SJCRH30 (cell line): ENCODE measurements at regions not wholly inside any gene's neighbourhood (a gene's known extent, or its start where the extent isn't known, plus 50 kb on each side); places are given as distances from the start of the nearest gene placed in this dataset.
A peak's percentile ranks its signal among the peaks of the same experiment; 100 is the strongest.

Experiments
- DNase-seq, 2 experiments: peaks; one replicate each; pipeline ENCODE4 v3.0.0-alpha.2; 2015 to 2020
- H3K27ac ChIP-seq: fragments of 250-450 bp; sonication (Bioruptor Pico); 2 replicates; pipeline ENCODE4 v1.5.1; 2020; ENCODE audit warnings: mild to moderate bottlenecking, moderate library complexity
- H3K27me3 ChIP-seq: fragments of 250-450 bp; sonication (Bioruptor Pico); 2 replicates; pipeline ENCODE4 v1.5.1; 2020; ENCODE audit warnings: mild to moderate bottlenecking, moderate library complexity
- H3K36me3 ChIP-seq: fragments of 250-450 bp; sonication (Bioruptor Pico); 2 replicates; pipeline ENCODE4 v1.5.1; 2020; ENCODE audit warnings: mild to moderate bottlenecking, moderate library complexity
- H3K4me1 ChIP-seq: fragments of 250-450 bp; sonication (Bioruptor Pico); 2 replicates; pipeline ENCODE4 v1.5.1; 2020; ENCODE audit warnings: mild to moderate bottlenecking, moderate library complexity
- H3K4me3 ChIP-seq: fragments of 250-450 bp; sonication (Bioruptor Pico); 2 replicates; pipeline ENCODE4 v1.5.1; 2020; ENCODE audit warnings: mild to moderate bottlenecking, moderate library complexity
- H3K9me3 ChIP-seq: fragments of 250-450 bp; sonication (Bioruptor Pico); replicated peaks from 2 replicates; pipeline ENCODE4 v1.5.1; 2020; ENCODE audit warnings: mild to moderate bottlenecking, moderate library complexity

- Histone ChIP-seq H3K4me3 (no peak overlapping the region), H3K9me3 (no peaks in the 10 kb centered on the region), H3K36me3 (no peaks in the 10 kb centered on the region), H3K27ac (no peak overlapping the region), H3K27me3 (no peaks in the 10 kb centered on the region; the same call in 1 of the 2 replicates), H3K4me1 (no peaks in the 10 kb centered on the region)
- DNase-seq, result no peak
These were observed 169.2 kb downstream of the GRIN2B start for GRCh38 chr12:13812168-13812567.

- no peak overlapping the region for H3K27ac ChIP-seq
- DNase-seq, result no peak
- no peak overlapping the region for H3K4me3 ChIP-seq
- no peaks in the 10 kb centered on the region; the same call in 1 of the 2 replicates for H3K27me3 ChIP-seq
- no peaks in the 10 kb centered on the region for H3K9me3 ChIP-seq
- no peaks in the 10 kb centered on the region for H3K36me3 ChIP-seq
- H3K4me1 ChIP-seq, result no peaks in the 10 kb centered on the region
These were observed 170.3 kb downstream of the GRIN2B start for GRCh38 chr12:13811061-13811460.

- DNase-seq, result no peak
- Histone ChIP-seq H3K9me3 (no peaks in the 10 kb centered on the region), H3K36me3 (no peaks in the 10 kb centered on the region), H3K4me1 (no peaks in the 10 kb centered on the region), H3K27me3 (no peaks in the 10 kb centered on the region), H3K4me3 (no peak overlapping the region), H3K27ac (no peak overlapping the region)
These were observed 176.4 kb downstream of the GRIN2B start for GRCh38 chr12:13805041-13805440.

GRCh38 chr12:13801543-13801942 lies 179.9 kb downstream of the GRIN2B start:
- DNase-seq, result no peak
- H3K27me3 ChIP-seq, result no peaks in the 10 kb centered on the region
- H3K9me3 ChIP-seq, result no peaks in the 10 kb centered on the region
- no peaks in the 10 kb centered on the region for H3K4me1 ChIP-seq
- no peaks in the 10 kb centered on the region for H3K36me3 ChIP-seq
- H3K4me3 ChIP-seq, result no peak overlapping the region
- H3K27ac ChIP-seq, result no peak overlapping the region

GRCh38 chr12:13799574-13799973 lies 181.8 kb downstream of the GRIN2B start:
- no peak overlapping the region for H3K4me3 ChIP-seq
- DNase-seq, result no peak
- no peak overlapping the region for H3K27ac ChIP-seq
- no peaks in the 10 kb centered on the region for H3K9me3 ChIP-seq
- H3K4me1 ChIP-seq, result no peaks in the 10 kb centered on the region
- H3K27me3 ChIP-seq, result no peaks in the 10 kb centered on the region
- H3K36me3 ChIP-seq, result no peaks in the 10 kb centered on the region

GRCh38 chr12:13798162-13798561 lies 183.2 kb downstream of the GRIN2B start:
- Histone ChIP-seq H3K27ac (no peak overlapping the region), H3K27me3 (no peaks in the 10 kb centered on the region), H3K36me3 (no peaks in the 10 kb centered on the region), H3K4me3 (no peak overlapping the region), H3K9me3 (no peaks in the 10 kb centered on the region), H3K4me1 (no peaks in the 10 kb centered on the region)
- no peak for DNase-seq

GRCh38 chr12:13794706-13795105 lies 186.7 kb downstream of the GRIN2B start:
- no peaks in the 10 kb centered on the region for H3K27me3 ChIP-seq
- H3K36me3 ChIP-seq, result no peaks in the 10 kb centered on the region
- no peaks in the 10 kb centered on the region for H3K9me3 ChIP-seq
- no peak overlapping the region for H3K4me3 ChIP-seq
- no peaks in the 10 kb centered on the region for H3K4me1 ChIP-seq
- DNase-seq, result no peak
- no peak overlapping the region for H3K27ac ChIP-seq

- no peak for DNase-seq
- no peaks in the 10 kb centered on the region for H3K27me3 ChIP-seq
- no peak overlapping the region for H3K27ac ChIP-seq
- no peaks in the 10 kb centered on the region for H3K9me3 ChIP-seq
- no peak overlapping the region for H3K4me3 ChIP-seq
- no peaks in the 10 kb centered on the region for H3K36me3 ChIP-seq
- no peaks in the 10 kb centered on the region for H3K4me1 ChIP-seq
These were observed 191.1 kb downstream of the GRIN2B start for GRCh38 chr12:13790317-13790716.

GRCh38 chr12:13788626-13789025 lies 192.8 kb downstream of the GRIN2B start:
- Histone ChIP-seq H3K27ac (no peak overlapping the region), H3K4me3 (no peak overlapping the region), H3K27me3 (no peaks in the 10 kb centered on the region), H3K9me3 (no peaks in the 10 kb centered on the region), H3K4me1 (no peaks in the 10 kb centered on the region), H3K36me3 (no peaks in the 10 kb centered on the region)
- DNase-seq, result no peak

GRCh38 chr12:13786646-13787045 lies 194.8 kb downstream of the GRIN2B start:
- DNase-seq, result no peak
- H3K27ac ChIP-seq, result no peak overlapping the region
- no peaks in the 10 kb centered on the region for H3K9me3 ChIP-seq
- no peak overlapping the region for H3K4me3 ChIP-seq
- no peaks in the 10 kb centered on the region for H3K27me3 ChIP-seq
- no peaks in the 10 kb centered on the region for H3K36me3 ChIP-seq
- no peaks in the 10 kb centered on the region for H3K4me1 ChIP-seq

- no peak overlapping the region for H3K4me3 ChIP-seq
- no peaks in the 10 kb centered on the region for H3K27me3 ChIP-seq
- H3K36me3 ChIP-seq, result no peaks in the 10 kb centered on the region
- H3K9me3 ChIP-seq, result no peaks in the 10 kb centered on the region; the same call in 1 of the 2 replicates
- no peak overlapping the region for H3K27ac ChIP-seq
- H3K4me1 ChIP-seq, result no peaks in the 10 kb centered on the region
- peak; percentile 7 to 23 for DNase-seq
These were observed 196.9 kb downstream of the GRIN2B start for GRCh38 chr12:13784504-13784903.

GRCh38 chr12:13780453-13780852 lies 200.9 kb downstream of the GRIN2B start:
- DNase-seq, result no peak
- H3K4me3 ChIP-seq, result no peak overlapping the region
- H3K27me3 ChIP-seq, result no peaks in the 10 kb centered on the region
- H3K36me3 ChIP-seq, result no peaks in the 10 kb centered on the region
- no peak overlapping the region for H3K27ac ChIP-seq
- no peaks in the 10 kb centered on the region for H3K4me1 ChIP-seq
- H3K9me3 ChIP-seq, result no peaks in the 10 kb centered on the region; the same call in 1 of the 2 replicates

GRCh38 chr12:13777374-13777773 lies 204.0 kb downstream of the GRIN2B start:
- no peak overlapping the region for H3K4me3 ChIP-seq
- no peaks in the 10 kb centered on the region for H3K4me1 ChIP-seq
- H3K9me3 ChIP-seq, result no peaks in the 10 kb centered on the region; the same call in 1 of the 2 replicates
- no peak overlapping the region for H3K27ac ChIP-seq
- H3K27me3 ChIP-seq, result no peaks in the 10 kb centered on the region
- no peak for DNase-seq
- H3K36me3 ChIP-seq, result no peaks in the 10 kb centered on the region

GRCh38 chr12:13772264-13772663 lies 209.1 kb downstream of the GRIN2B start:
- DNase-seq, result no peak
- Histone ChIP-seq H3K27ac (no peak overlapping the region), H3K9me3 (no peaks in the 10 kb centered on the region), H3K4me1 (no peaks in the 10 kb centered on the region), H3K4me3 (no peak overlapping the region), H3K27me3 (no peaks in the 10 kb centered on the region), H3K36me3 (no peaks in the 10 kb centered on the region)

GRCh38 chr12:13770576-13770975 lies 210.8 kb downstream of the GRIN2B start:
- no peak for DNase-seq
- Histone ChIP-seq H3K27ac (no peak overlapping the region), H3K4me3 (no peak overlapping the region), H3K27me3 (no peaks in the 10 kb centered on the region), H3K4me1 (no peaks in the 10 kb centered on the region), H3K36me3 (no peaks in the 10 kb centered on the region), H3K9me3 (no peaks in the 10 kb centered on the region; the same call in 1 of the 2 replicates)

- no peaks in the 10 kb centered on the region; the same call in 1 of the 2 replicates for H3K9me3 ChIP-seq
- no peaks in the 10 kb centered on the region for H3K27me3 ChIP-seq
- H3K4me3 ChIP-seq, result no peak overlapping the region
- no peak for DNase-seq
- H3K27ac ChIP-seq, result no peak overlapping the region
- no peaks in the 10 kb centered on the region for H3K36me3 ChIP-seq
- H3K4me1 ChIP-seq, result no peaks in the 10 kb centered on the region
These were observed 211.4 kb downstream of the GRIN2B start for GRCh38 chr12:13769966-13770365.
